ENCODE measurements at regions not wholly inside any gene's neighbourhood (a gene's known extent, or its start where the extent isn't known, plus 50 kb on each side); places are given as distances from the start of the nearest gene placed in this dataset.

- Histone ChIP-seq H3K36me3 (ENCODE audit: control insufficient read depth in 2 of 2, insufficient read depth in 2 of 2, low read length in 1 of 2) (no peaks in the 10 kb centered on the region), H3K4me3 (ENCODE audit: low read length in 2 of 2) (no peak overlapping the region), H3K9me3 (ENCODE audit: control insufficient read depth in 2 of 2, insufficient read depth in 1 of 2, low read length in 1 of 2) (no peaks in the 10 kb centered on the region), H3K4me1 (ENCODE audit: control insufficient read depth in 2 of 2, insufficient read depth in 2 of 2, low read length in 2 of 2) (no peaks in the 10 kb centered on the region), H3K27ac (ENCODE audit: low read depth in 1 of 2, low read length in 1 of 2) (no peak overlapping the region), H3K27me3 (ENCODE audit: control insufficient read depth in 2 of 2, insufficient read depth in 1 of 2, low read length in 1 of 2) (no peaks in the 10 kb centered on the region)
- WGBS = 98% methylated on average over 1 of the region's 1 CpG
- no peak for DNase-seq (ENCODE audit: low read depth in 6 of 9, low spot score in 9 of 9)
Measured at GRCh38 chr14:34336501-34336900, 125.5 kb downstream of the SPTSSA start.

- Histone ChIP-seq H3K4me1 (ENCODE audit: control insufficient read depth in 2 of 2, insufficient read depth in 2 of 2, low read length in 2 of 2) (no peaks in the 10 kb centered on the region), H3K36me3 (ENCODE audit: control insufficient read depth in 2 of 2, insufficient read depth in 2 of 2, low read length in 1 of 2) (no peaks in the 10 kb centered on the region), H3K4me3 (ENCODE audit: low read length in 2 of 2) (no peak overlapping the region), H3K27ac (ENCODE audit: low read depth in 1 of 2, low read length in 1 of 2) (no peak overlapping the region), H3K27me3 (ENCODE audit: control insufficient read depth in 2 of 2, insufficient read depth in 1 of 2, low read length in 1 of 2) (no peaks in the 10 kb centered on the region), H3K9me3 (ENCODE audit: control insufficient read depth in 2 of 2, insufficient read depth in 1 of 2, low read length in 1 of 2) (no peaks in the 10 kb centered on the region)
- WGBS = 94% methylated on average over 1 of the region's 1 CpG
- DNase-seq (ENCODE audit: low read depth in 6 of 9, low spot score in 9 of 9) = no peak
Measured at GRCh38 chr14:34335968-34336367, 126.1 kb downstream of the SPTSSA start.

- H3K27ac ChIP-seq (ENCODE audit: low read depth in 1 of 2, low read length in 1 of 2) = no peak overlapping the region
- no peaks in the 10 kb centered on the region for H3K9me3 ChIP-seq (ENCODE audit: control insufficient read depth in 2 of 2, insufficient read depth in 1 of 2, low read length in 1 of 2)
Measured at GRCh38 chr14:34334329-34334728, 127.7 kb downstream of the SPTSSA start.

GRCh38 chr14:34331728-34332623, 130.1 kb downstream of the SPTSSA start:
- DNase-seq (ENCODE audit: low read depth in 6 of 9, low spot score in 9 of 9) = peak in 5 of 9 donors; percentile 23 to 64 (median 42)
- no peak overlapping the region for H3K4me3 ChIP-seq (ENCODE audit: low read length in 2 of 2)
- H3K27me3 ChIP-seq (ENCODE audit: control insufficient read depth in 2 of 2, insufficient read depth in 1 of 2, low read length in 1 of 2) = no peaks in the 10 kb centered on the region
- H3K36me3 ChIP-seq (ENCODE audit: control insufficient read depth in 2 of 2, insufficient read depth in 2 of 2, low read length in 1 of 2) = no peaks in the 10 kb centered on the region
- peak overlapping the region in 1 of 2 donors; percentile 47 for H3K27ac ChIP-seq (ENCODE audit: low read depth in 1 of 2, low read length in 1 of 2)
- WGBS = 65% methylated on average over 9 of the region's 9 CpGs
- no peaks in the 10 kb centered on the region for H3K9me3 ChIP-seq (ENCODE audit: control insufficient read depth in 2 of 2, insufficient read depth in 1 of 2, low read length in 1 of 2)
- H3K4me1 ChIP-seq (ENCODE audit: control insufficient read depth in 2 of 2, insufficient read depth in 2 of 2, low read length in 2 of 2) = no peaks in the 10 kb centered on the region

More at GRCh38 chr14:34334329-34334728, 127.7 kb downstream of the SPTSSA start:
- H3K4me3 ChIP-seq (ENCODE audit: low read length in 2 of 2) = no peak overlapping the region
- no peaks in the 10 kb centered on the region for H3K4me1 ChIP-seq (ENCODE audit: control insufficient read depth in 2 of 2, insufficient read depth in 2 of 2, low read length in 2 of 2)
- H3K36me3 ChIP-seq (ENCODE audit: control insufficient read depth in 2 of 2, insufficient read depth in 2 of 2, low read length in 1 of 2) = no peaks in the 10 kb centered on the region
- H3K27me3 ChIP-seq (ENCODE audit: control insufficient read depth in 2 of 2, insufficient read depth in 1 of 2, low read length in 1 of 2) = no peaks in the 10 kb centered on the region
- no peak for DNase-seq (ENCODE audit: low read depth in 6 of 9, low spot score in 9 of 9)

GRCh38 chr14:34330846-34331245, 131.2 kb downstream of the SPTSSA start:
- Histone ChIP-seq H3K9me3 (ENCODE audit: control insufficient read depth in 2 of 2, insufficient read depth in 1 of 2, low read length in 1 of 2) (no peaks in the 10 kb centered on the region), H3K4me3 (ENCODE audit: low read length in 2 of 2) (no peak overlapping the region), H3K27me3 (ENCODE audit: control insufficient read depth in 2 of 2, insufficient read depth in 1 of 2, low read length in 1 of 2) (no peaks in the 10 kb centered on the region), H3K36me3 (ENCODE audit: control insufficient read depth in 2 of 2, insufficient read depth in 2 of 2, low read length in 1 of 2) (no peaks in the 10 kb centered on the region), H3K4me1 (ENCODE audit: control insufficient read depth in 2 of 2, insufficient read depth in 2 of 2, low read length in 2 of 2) (no peaks in the 10 kb centered on the region), H3K27ac (ENCODE audit: low read depth in 1 of 2, low read length in 1 of 2) (no peak overlapping the region)
- 0% methylated on average over 1 of the region's 1 CpG for WGBS
- DNase-seq (ENCODE audit: low read depth in 6 of 9, low spot score in 9 of 9) = no peak

GRCh38 chr14:34329301-34329700, 132.7 kb downstream of the SPTSSA start:
- H3K27me3 ChIP-seq (ENCODE audit: control insufficient read depth in 2 of 2, insufficient read depth in 1 of 2, low read length in 1 of 2) = no peaks in the 10 kb centered on the region
- no peaks in the 10 kb centered on the region for H3K36me3 ChIP-seq (ENCODE audit: control insufficient read depth in 2 of 2, insufficient read depth in 2 of 2, low read length in 1 of 2)
- H3K9me3 ChIP-seq (ENCODE audit: control insufficient read depth in 2 of 2, insufficient read depth in 1 of 2, low read length in 1 of 2) = no peaks in the 10 kb centered on the region
- 94% methylated on average over 1 of the region's 1 CpG for WGBS
- no peak for DNase-seq (ENCODE audit: low read depth in 6 of 9, low spot score in 9 of 9)
- H3K27ac ChIP-seq (ENCODE audit: low read depth in 1 of 2, low read length in 1 of 2) = no peak overlapping the region
- H3K4me1 ChIP-seq (ENCODE audit: control insufficient read depth in 2 of 2, insufficient read depth in 2 of 2, low read length in 2 of 2) = no peaks in the 10 kb centered on the region
- no peak overlapping the region for H3K4me3 ChIP-seq (ENCODE audit: low read length in 2 of 2)

GRCh38 chr14:34328178-34328577, 133.9 kb downstream of the SPTSSA start:
- H3K4me1 ChIP-seq (ENCODE audit: control insufficient read depth in 2 of 2, insufficient read depth in 2 of 2, low read length in 2 of 2) = no peaks in the 10 kb centered on the region
- no peak for DNase-seq (ENCODE audit: low read depth in 6 of 9, low spot score in 9 of 9)
- WGBS = 86% methylated on average over 4 of the region's 4 CpGs

GRCh38 chr14:34325493-34325892, 136.5 kb downstream of the SPTSSA start:
- no peak for DNase-seq (ENCODE audit: low read depth in 6 of 9, low spot score in 9 of 9)
- H3K27ac ChIP-seq (ENCODE audit: low read depth in 1 of 2, low read length in 1 of 2) = no peak overlapping the region
- no peaks in the 10 kb centered on the region for H3K36me3 ChIP-seq (ENCODE audit: control insufficient read depth in 2 of 2, insufficient read depth in 2 of 2, low read length in 1 of 2)

More at GRCh38 chr14:34328178-34328577, 133.9 kb downstream of the SPTSSA start:
- H3K27me3 ChIP-seq (ENCODE audit: control insufficient read depth in 2 of 2, insufficient read depth in 1 of 2, low read length in 1 of 2) = no peaks in the 10 kb centered on the region
- H3K9me3 ChIP-seq (ENCODE audit: control insufficient read depth in 2 of 2, insufficient read depth in 1 of 2, low read length in 1 of 2) = no peaks in the 10 kb centered on the region
- H3K36me3 ChIP-seq (ENCODE audit: control insufficient read depth in 2 of 2, insufficient read depth in 2 of 2, low read length in 1 of 2) = no peaks in the 10 kb centered on the region
- no peak overlapping the region for H3K4me3 ChIP-seq (ENCODE audit: low read length in 2 of 2)
- no peak overlapping the region for H3K27ac ChIP-seq (ENCODE audit: low read depth in 1 of 2, low read length in 1 of 2)

GRCh38 chr14:34324363-34324795, 137.7 kb downstream of the SPTSSA start:
- Histone ChIP-seq H3K27ac (ENCODE audit: low read depth in 1 of 2, low read length in 1 of 2) (no peak overlapping the region), H3K4me3 (ENCODE audit: low read length in 2 of 2) (no peak overlapping the region), H3K27me3 (ENCODE audit: control insufficient read depth in 2 of 2, insufficient read depth in 1 of 2, low read length in 1 of 2) (no peaks in the 10 kb centered on the region), H3K36me3 (ENCODE audit: control insufficient read depth in 2 of 2, insufficient read depth in 2 of 2, low read length in 1 of 2) (no peaks in the 10 kb centered on the region), H3K9me3 (ENCODE audit: control insufficient read depth in 2 of 2, insufficient read depth in 1 of 2, low read length in 1 of 2) (no peaks in the 10 kb centered on the region), H3K4me1 (ENCODE audit: control insufficient read depth in 2 of 2, insufficient read depth in 2 of 2, low read length in 2 of 2) (no peaks in the 10 kb centered on the region)
- DNase-seq (ENCODE audit: low read depth in 6 of 9, low spot score in 9 of 9) = peak in 4 of 9 donors; percentile 13 to 57 (median 47)
- WGBS = 20% methylated on average over 6 of the region's 6 CpGs

More at GRCh38 chr14:34325493-34325892, 136.5 kb downstream of the SPTSSA start:
- Histone ChIP-seq H3K9me3 (ENCODE audit: control insufficient read depth in 2 of 2, insufficient read depth in 1 of 2, low read length in 1 of 2) (no peaks in the 10 kb centered on the region), H3K4me1 (ENCODE audit: control insufficient read depth in 2 of 2, insufficient read depth in 2 of 2, low read length in 2 of 2) (no peaks in the 10 kb centered on the region), H3K4me3 (ENCODE audit: low read length in 2 of 2) (no peak overlapping the region), H3K27me3 (ENCODE audit: control insufficient read depth in 2 of 2, insufficient read depth in 1 of 2, low read length in 1 of 2) (no peaks in the 10 kb centered on the region)

Data from thymus (tissue), 11 donors.